ENCODE measurements at regions not wholly inside any gene's neighbourhood (a gene's known extent, or its start where the extent isn't known, plus 50 kb on each side); places are given as distances from the start of the nearest gene placed in this dataset.
A peak's percentile ranks its signal among the peaks of the same experiment; 100 is the strongest.

- intact Hi-C loops (cut with micrococcal nuclease; ENCODE audit: unreplicated experiment) (no loop called here), in situ Hi-C loops (cut with HindIII; ENCODE audit: low pct_unique_long_range_greater_than_20kb, low sequenced_read_pairs) (no loop called here)
- no TSS peak for BruUV-seq (replicated peaks)
- POLR2A ChIA-PET, result no interaction called here
- H3K27me3 ChIP-seq (ENCODE audit: control insufficient read depth, insufficient read depth, low read length), result no peaks in the 10 kb centered on the region
- CTCF ChIA-PET, result no interaction called here
- TF ChIP-seq POLR2AphosphoS5 (IDR thresholded peaks at IDR 0.05; ENCODE audit: low read depth, low read length), result no peak
- TF ChIP-seq CTCF (IDR thresholded peaks at IDR 0.05), result no peak
- no peak for TF ChIP-seq SIN3A (IDR thresholded peaks at IDR 0.05; ENCODE audit: borderline replicate concordance, insufficient read depth, low read depth, low read length)
- TF ChIP-seq REST (IDR thresholded peaks at IDR 0.05; ENCODE audit: insufficient read depth in 1 of 2, low read depth in 2 of 2, low read length in 1 of 2), result no peak
- no peak for TF ChIP-seq TCF7L2 (IDR thresholded peaks at IDR 0.05; ENCODE audit: low read depth, low read length)
- ATAC-seq, result no peak
- H3K4me3 ChIP-seq (ENCODE audit: low read depth in 2 of 2, low read length in 2 of 2), result no peak overlapping the region
- DNase-seq (ENCODE audit: low read depth, low spot score), result no peak
- no peak overlapping the region; the same call in 1 of the 2 replicates for H3K27ac ChIP-seq (ENCODE audit: low read length)
- H3K9me3 ChIP-seq (ENCODE audit: control insufficient read depth, insufficient read depth, low read depth, low read length), result no peaks in the 10 kb centered on the region
- H3K36me3 ChIP-seq (ENCODE audit: control insufficient read depth, insufficient read depth, low read length), result no peaks in the 10 kb centered on the region
- H3K4me1 ChIP-seq (ENCODE audit: control insufficient read depth, insufficient read depth, low read length), result peaks cover 15% of the 10 kb centered on the region
Observed at GRCh38 chr2:111616651-111617218, 267.3 kb downstream of the ANAPC1 start.

- DNase-seq (ENCODE audit: low read depth, low spot score) (no peak), ATAC-seq (peak; percentile 76)
- Histone ChIP-seq H3K36me3 (ENCODE audit: control insufficient read depth, insufficient read depth, low read length) (no peaks in the 10 kb centered on the region), H3K9me3 (ENCODE audit: control insufficient read depth, insufficient read depth, low read depth, low read length) (no peaks in the 10 kb centered on the region), H3K27ac (ENCODE audit: low read length) (peak overlapping the region; percentile 18; the same call in 1 of the 2 replicates), H3K27me3 (ENCODE audit: control insufficient read depth, insufficient read depth, low read length) (no peaks in the 10 kb centered on the region), H3K4me3 (ENCODE audit: low read depth in 2 of 2, low read length in 2 of 2) (no peak overlapping the region), H3K4me1 (ENCODE audit: control insufficient read depth, insufficient read depth, low read length) (peaks cover 15% of the 10 kb centered on the region)
- TF ChIP-seq SIN3A (IDR thresholded peaks at IDR 0.05; ENCODE audit: borderline replicate concordance, insufficient read depth, low read depth, low read length), result no peak
- no peak for TF ChIP-seq CTCF (IDR thresholded peaks at IDR 0.05)
- no peak for TF ChIP-seq TCF7L2 (IDR thresholded peaks at IDR 0.05; ENCODE audit: low read depth, low read length)
- TF ChIP-seq POLR2AphosphoS5 (IDR thresholded peaks at IDR 0.05; ENCODE audit: low read depth, low read length), result no peak
- TF ChIP-seq REST (IDR thresholded peaks at IDR 0.05; ENCODE audit: insufficient read depth in 1 of 2, low read depth in 2 of 2, low read length in 1 of 2), result no peak
- POLR2A ChIA-PET, result no interaction called here
- intact Hi-C loops (cut with micrococcal nuclease; ENCODE audit: unreplicated experiment) (no loop called here), in situ Hi-C loops (cut with HindIII; ENCODE audit: low pct_unique_long_range_greater_than_20kb, low sequenced_read_pairs) (no loop called here)
- CTCF ChIA-PET, result no interaction called here
- BruUV-seq (replicated peaks), result no TSS peak
Observed at GRCh38 chr2:111617299-111618225, 266.4 kb downstream of the ANAPC1 start.
